ENCODE measurements at regions not wholly inside any gene's neighbourhood (a gene's known extent, or its start where the extent isn't known, plus 50 kb on each side); places are given as distances from the start of the nearest gene placed in this dataset.

GRCh38 chr13:32828711-32829110, 187.5 kb upstream of the KL start:
- H3K4me2 ChIP-seq (ENCODE audit: low read depth, low read length, poor library complexity, severe bottlenecking), result no peak overlapping the region
- TF ChIP-seq CTCF (conservative IDR thresholded peaks at IDR 0.05; ENCODE audit: low read length) (no peak), EZH2phosphoT487 (IDR thresholded peaks at IDR 0.05; ENCODE audit: borderline replicate concordance) (no peak)
- H3K27me3 ChIP-seq (ENCODE audit: insufficient read depth, low read length, poor library complexity, severe bottlenecking), result no peaks in the 10 kb centered on the region
- H3K36me3 ChIP-seq (ENCODE audit: insufficient read depth, low read length), result no peaks in the 10 kb centered on the region
- no peaks in the 10 kb centered on the region for H3K79me2 ChIP-seq (ENCODE audit: insufficient read depth, low read length)
- H3F3A ChIP-seq (ENCODE audit: low read depth), result no peaks in the 10 kb centered on the region
- no peaks in the 10 kb centered on the region for H3K9me2 ChIP-seq (replicated peaks; ENCODE audit: low read depth, low read length)
- no peak overlapping the region for H2AFZ ChIP-seq (ENCODE audit: low read length)
- no peak overlapping the region for H3K9ac ChIP-seq (ENCODE audit: low read depth, low read length, poor library complexity, severe bottlenecking)
- H4K20me1 ChIP-seq (ENCODE audit: insufficient read depth, low read length, poor library complexity, severe bottlenecking), result no peaks in the 10 kb centered on the region
- H3K4me1 ChIP-seq (ENCODE audit: insufficient read depth, low read length, poor library complexity, severe bottlenecking), result no peaks in the 10 kb centered on the region
- no peaks in the 10 kb centered on the region for H3K9me3 ChIP-seq (ENCODE audit: insufficient read depth, low read depth, low read length)
- H3K4me3 ChIP-seq (ENCODE audit: low read length, poor library complexity, severe bottlenecking), result no peak overlapping the region

GRCh38 chr13:32829269-32829668, 187.0 kb upstream of the KL start:
- Histone ChIP-seq H3K4me1 (ENCODE audit: insufficient read depth, low read length, poor library complexity, severe bottlenecking) (no peaks in the 10 kb centered on the region), H3K79me2 (ENCODE audit: insufficient read depth, low read length) (no peaks in the 10 kb centered on the region), H3K9me3 (ENCODE audit: insufficient read depth, low read depth, low read length) (no peaks in the 10 kb centered on the region), H3K4me2 (ENCODE audit: low read depth, low read length, poor library complexity, severe bottlenecking) (no peak overlapping the region), H3K4me3 (ENCODE audit: low read length, poor library complexity, severe bottlenecking) (no peak overlapping the region), H3F3A (ENCODE audit: low read depth) (no peaks in the 10 kb centered on the region), H3K36me3 (ENCODE audit: insufficient read depth, low read length) (no peaks in the 10 kb centered on the region), H4K20me1 (ENCODE audit: insufficient read depth, low read length, poor library complexity, severe bottlenecking) (no peaks in the 10 kb centered on the region), H3K27me3 (ENCODE audit: insufficient read depth, low read length, poor library complexity, severe bottlenecking) (no peaks in the 10 kb centered on the region), H2AFZ (ENCODE audit: low read length) (no peak overlapping the region), H3K9me2 (replicated peaks; ENCODE audit: low read depth, low read length) (no peaks in the 10 kb centered on the region), H3K9ac (ENCODE audit: low read depth, low read length, poor library complexity, severe bottlenecking) (no peak overlapping the region)
- no peak for TF ChIP-seq EZH2phosphoT487 (IDR thresholded peaks at IDR 0.05; ENCODE audit: borderline replicate concordance)
- no peak for TF ChIP-seq CTCF (conservative IDR thresholded peaks at IDR 0.05; ENCODE audit: low read length)

- Histone ChIP-seq H3F3A (ENCODE audit: low read depth) (no peaks in the 10 kb centered on the region), H3K36me3 (ENCODE audit: insufficient read depth, low read length) (no peaks in the 10 kb centered on the region), H3K4me3 (ENCODE audit: low read length, poor library complexity, severe bottlenecking) (no peak overlapping the region), H3K9ac (ENCODE audit: low read depth, low read length, poor library complexity, severe bottlenecking) (no peak overlapping the region), H3K4me2 (ENCODE audit: low read depth, low read length, poor library complexity, severe bottlenecking) (no peak overlapping the region), H3K9me3 (ENCODE audit: insufficient read depth, low read depth, low read length) (no peaks in the 10 kb centered on the region), H3K27me3 (ENCODE audit: insufficient read depth, low read length, poor library complexity, severe bottlenecking) (no peaks in the 10 kb centered on the region), H3K4me1 (ENCODE audit: insufficient read depth, low read length, poor library complexity, severe bottlenecking) (no peaks in the 10 kb centered on the region), H3K79me2 (ENCODE audit: insufficient read depth, low read length) (no peaks in the 10 kb centered on the region), H4K20me1 (ENCODE audit: insufficient read depth, low read length, poor library complexity, severe bottlenecking) (no peaks in the 10 kb centered on the region), H2AFZ (ENCODE audit: low read length) (0 out of 2 replicates have a peak overlapping the region, but pooled peaks have one; percentile 10), H3K9me2 (replicated peaks; ENCODE audit: low read depth, low read length) (no peaks in the 10 kb centered on the region)
- no peak for TF ChIP-seq CTCF (conservative IDR thresholded peaks at IDR 0.05; ENCODE audit: low read length)
- TF ChIP-seq EZH2phosphoT487 (IDR thresholded peaks at IDR 0.05; ENCODE audit: borderline replicate concordance), result no peak
These were observed 186.4 kb upstream of the KL start for GRCh38 chr13:32829676-32830335.
